D721Med (cell line): ENCODE measurements at regions not wholly inside any gene's neighbourhood (a gene's known extent, or its start where the extent isn't known, plus 50 kb on each side); places are given as distances from the start of the nearest gene placed in this dataset.

Experiments
- DNase-seq: peaks from one replicate; pipeline ENCODE4 v3.0.0; 2011; ENCODE audit warnings: low spot score; ENCODE audit not compliant: insufficient read length
- FAIRE-seq: peaks from 2 replicates; lab custom pipeline; 2011; peaks lifted over from hg19 to GRCh38; lab: Jason Lieb, UNC
- TF ChIP-seq, protein P1 (sequence below): IDR thresholded peaks from 2 replicates; pipeline ENCODE4 v1.5.1; 2012; ENCODE audit warnings: mild to moderate bottlenecking, control low read depth; ENCODE audit not compliant: insufficient read depth; ENCODE audit errors: missing control alignments

DNA sequence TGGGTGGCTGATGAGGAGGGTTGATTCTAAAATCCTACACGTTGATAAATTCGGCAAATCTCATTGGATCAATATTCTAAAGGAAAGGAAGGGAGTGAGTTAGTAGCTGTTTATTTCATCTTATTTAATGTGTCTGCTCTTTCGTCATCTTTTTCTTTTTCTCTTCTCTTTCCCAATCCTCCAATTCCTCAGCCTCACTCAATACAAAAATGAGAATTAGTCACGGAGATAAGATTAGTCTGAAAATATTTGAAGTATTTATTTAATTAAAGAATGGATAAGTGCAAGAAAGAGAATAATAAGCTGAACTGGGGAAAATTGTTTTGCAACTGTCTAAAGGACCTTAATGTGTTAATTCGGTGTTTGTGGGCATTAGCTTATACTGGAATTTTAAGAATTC, 1095.1 kb downstream of the DTWD2 start:
- TF ChIP-seq, protein P1, sequence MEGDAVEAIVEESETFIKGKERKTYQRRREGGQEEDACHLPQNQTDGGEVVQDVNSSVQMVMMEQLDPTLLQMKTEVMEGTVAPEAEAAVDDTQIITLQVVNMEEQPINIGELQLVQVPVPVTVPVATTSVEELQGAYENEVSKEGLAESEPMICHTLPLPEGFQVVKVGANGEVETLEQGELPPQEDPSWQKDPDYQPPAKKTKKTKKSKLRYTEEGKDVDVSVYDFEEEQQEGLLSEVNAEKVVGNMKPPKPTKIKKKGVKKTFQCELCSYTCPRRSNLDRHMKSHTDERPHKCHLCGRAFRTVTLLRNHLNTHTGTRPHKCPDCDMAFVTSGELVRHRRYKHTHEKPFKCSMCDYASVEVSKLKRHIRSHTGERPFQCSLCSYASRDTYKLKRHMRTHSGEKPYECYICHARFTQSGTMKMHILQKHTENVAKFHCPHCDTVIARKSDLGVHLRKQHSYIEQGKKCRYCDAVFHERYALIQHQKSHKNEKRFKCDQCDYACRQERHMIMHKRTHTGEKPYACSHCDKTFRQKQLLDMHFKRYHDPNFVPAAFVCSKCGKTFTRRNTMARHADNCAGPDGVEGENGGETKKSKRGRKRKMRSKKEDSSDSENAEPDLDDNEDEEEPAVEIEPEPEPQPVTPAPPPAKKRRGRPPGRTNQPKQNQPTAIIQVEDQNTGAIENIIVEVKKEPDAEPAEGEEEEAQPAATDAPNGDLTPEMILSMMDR: no peak
- no peak for FAIRE-seq
- DNase-seq: no peak

DNA sequence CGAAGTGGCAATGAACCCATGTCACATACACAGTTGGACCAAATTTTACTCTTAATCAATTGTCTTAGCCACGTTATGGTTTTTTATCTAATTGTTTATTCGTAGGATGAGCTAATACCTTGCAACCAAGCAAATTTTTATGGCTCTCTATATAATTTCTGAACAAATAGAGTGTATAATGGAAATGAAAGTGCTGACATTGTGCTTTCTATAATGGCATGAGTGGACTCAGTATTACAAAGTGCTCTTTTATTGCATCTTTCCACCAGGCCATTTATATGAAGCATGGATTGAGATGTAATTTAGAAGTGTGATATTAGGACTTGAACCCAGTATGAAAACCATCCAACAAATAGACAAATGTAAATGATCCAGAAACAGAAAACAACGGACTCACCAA, 1096.0 kb downstream of the DTWD2 start:
- FAIRE-seq (no peak), DNase-seq (no peak)
- TF ChIP-seq, protein P1: no peak

DNA sequence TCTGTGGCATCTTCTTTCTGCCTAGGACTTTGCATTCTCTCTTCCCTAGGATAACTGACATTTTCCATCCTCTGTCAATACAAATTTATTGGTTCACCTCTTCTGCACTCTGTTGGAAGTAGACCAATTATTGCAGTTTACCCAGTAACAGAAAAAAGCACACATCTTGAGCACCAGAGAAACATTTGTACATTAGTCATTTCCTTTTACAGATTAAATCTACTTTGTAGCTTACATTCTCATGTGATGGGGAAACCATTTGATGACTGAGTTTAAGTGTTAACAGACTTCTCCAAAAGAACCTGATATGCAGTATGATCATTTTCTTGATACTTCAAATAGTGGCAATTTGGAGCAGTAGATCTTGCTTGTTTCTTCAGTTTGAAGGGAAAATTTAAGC, 1098.8 kb downstream of the DTWD2 start:
- no peak for DNase-seq
- TF ChIP-seq, protein P1: no peak
- no peak for FAIRE-seq

DNA sequence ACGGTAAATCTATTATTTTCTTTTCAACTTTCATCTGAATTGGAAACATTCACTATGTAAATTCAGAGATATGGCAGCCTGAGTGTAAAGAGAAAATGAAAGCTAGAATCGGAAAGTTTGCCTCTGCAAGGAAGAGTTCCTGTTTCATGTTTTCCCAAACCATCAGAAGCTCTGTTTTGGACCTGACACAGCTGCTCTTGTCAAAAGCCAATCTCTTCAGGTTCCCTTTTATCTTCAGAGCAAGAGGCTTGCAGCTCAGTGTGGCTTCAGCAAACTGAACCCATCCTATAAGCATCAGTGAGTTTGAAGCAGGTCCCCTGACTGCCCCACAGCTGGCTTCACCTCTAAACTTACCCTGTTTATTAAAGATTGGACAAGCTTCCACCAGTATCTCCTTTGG, 1099.7 kb downstream of the DTWD2 start:
- DNase-seq (no peak), FAIRE-seq (no peak)
- TF ChIP-seq, protein P1: no peak

DNA sequence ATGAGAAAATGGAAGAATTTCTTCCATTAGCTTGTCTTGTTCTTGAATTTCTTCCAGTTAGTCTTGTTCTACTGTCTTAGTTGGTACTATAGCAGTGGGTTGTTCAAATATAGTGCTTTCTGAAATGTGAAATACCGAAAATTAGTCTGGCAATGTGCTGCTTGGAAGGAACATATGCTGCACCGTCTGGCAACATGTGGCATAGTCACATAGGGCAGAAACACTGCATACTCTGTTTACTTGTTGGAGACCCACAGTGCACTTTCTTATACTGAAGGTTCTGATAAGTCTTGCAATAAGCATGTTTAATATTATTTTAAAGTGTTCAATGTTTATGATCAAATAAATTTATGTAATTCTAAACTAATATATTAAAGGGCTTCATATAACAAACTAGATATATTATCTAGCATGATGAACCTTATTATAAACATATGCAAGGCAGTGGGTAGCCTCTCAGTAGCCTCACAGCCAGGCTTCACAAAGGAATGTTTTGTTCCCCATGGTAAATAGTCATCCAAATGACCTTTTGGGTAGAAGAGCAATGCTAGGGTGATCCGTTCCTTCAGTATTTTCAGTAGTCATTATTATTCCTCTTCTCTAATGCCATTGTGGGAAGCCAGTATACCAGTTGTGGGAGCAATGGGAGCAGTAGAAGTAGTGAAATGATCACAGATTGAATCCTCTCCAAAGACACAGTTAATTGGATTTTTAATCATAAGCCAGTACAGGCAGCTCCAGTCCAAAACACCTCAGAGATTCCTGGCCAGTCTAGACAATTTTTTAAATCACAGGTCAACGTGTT, 1106.7 kb downstream of the DTWD2 start:
- no peak for FAIRE-seq
- no peak for DNase-seq
- TF ChIP-seq, protein P1: no peak

DNA sequence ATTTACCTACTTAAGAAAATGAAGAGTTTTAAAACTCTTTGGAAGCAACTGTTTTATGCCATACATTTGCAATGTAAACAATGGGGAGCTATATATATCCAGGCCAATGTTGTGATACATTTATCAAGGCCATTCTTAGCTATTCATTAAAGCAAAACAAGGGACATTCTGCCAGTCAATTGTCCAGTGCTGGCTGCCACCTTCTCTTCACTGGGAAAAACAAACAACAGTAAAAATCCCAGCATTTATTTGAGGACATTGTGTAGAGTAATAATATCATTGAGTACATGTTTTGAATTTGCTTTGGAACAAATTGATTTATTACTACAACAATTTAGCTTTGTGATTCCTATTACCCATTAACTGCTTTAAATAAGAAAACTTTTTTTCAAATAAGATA, 1107.4 kb downstream of the DTWD2 start:
- DNase-seq (no peak), FAIRE-seq (no peak)
- TF ChIP-seq, protein P1: no peak

DNA sequence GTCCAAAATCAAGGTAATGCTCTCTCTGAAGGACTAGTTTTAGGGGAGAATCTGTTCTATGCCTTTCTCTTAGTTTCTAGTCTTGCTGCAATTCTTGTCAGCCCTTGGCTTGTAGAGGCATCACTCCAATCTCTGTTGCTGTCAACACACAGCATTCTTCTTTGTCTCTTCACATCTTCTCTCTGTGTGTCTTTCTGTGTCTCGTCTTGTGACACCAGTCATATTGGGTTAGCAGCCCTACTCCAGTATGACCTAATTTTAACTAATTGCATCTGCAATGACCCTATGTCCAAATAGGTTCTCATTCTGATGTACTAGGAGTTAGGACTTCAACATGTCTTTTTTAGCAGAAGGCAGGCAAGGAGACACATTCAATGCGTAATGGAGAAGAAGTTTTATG, 1110.6 kb downstream of the DTWD2 start:
- TF ChIP-seq, protein P1: no peak
- FAIRE-seq (no peak), DNase-seq (no peak)
